Smooth muscle cell (in vitro differentiated cells): ENCODE measurements at regions not wholly inside any gene's neighbourhood (a gene's known extent, or its start where the extent isn't known, plus 50 kb on each side); places are given as distances from the start of the nearest gene placed in this dataset.

ENCODE experiments used
- DNase-seq: peaks from one replicate; lab custom pipeline; 2025; ENCODE audit not compliant: unreplicated experiment; lab: John Stamatoyannopoulos, UW
- H2AFZ ChIP-seq: fragments of 200-600 bp; sonication (generic); 2 replicates; pipeline ENCODE4 v1.6.0; 2016; ENCODE audit warnings: antibody characterized with exemption, low read depth, mild to moderate bottlenecking
- H3F3A ChIP-seq: fragments of 200-600 bp; sonication (generic); 2 replicates; pipeline ENCODE4 v1.6.0; 2017; ENCODE audit warnings: antibody characterized with exemption, low read depth
- H3K27ac ChIP-seq: fragments of 200-600 bp; sonication (generic); 2 replicates; pipeline ENCODE4 v1.5.1; 2016; ENCODE audit warnings: low read depth, mild to moderate bottlenecking
- H3K27me3 ChIP-seq: fragments of 200-600 bp; sonication (generic); 2 replicates; pipeline ENCODE4 v1.6.1; 2016; ENCODE audit warnings: low read depth, mild to moderate bottlenecking
- H3K36me3 ChIP-seq: fragments of 200-600 bp; sonication (generic); 2 replicates; pipeline ENCODE4 v1.5.1; 2016; ENCODE audit warnings: low read depth
- H3K4me1 ChIP-seq: fragments of 200-600 bp; sonication (generic); 2 replicates; pipeline ENCODE4 v1.5.1; 2016; ENCODE audit warnings: low read depth
- H3K4me2 ChIP-seq: fragments of 200-600 bp; sonication (generic); 2 replicates; pipeline ENCODE4 v1.6.0; 2016; ENCODE audit warnings: mild to moderate bottlenecking
- H3K4me3 ChIP-seq: fragments of 200-600 bp; sonication (generic); 2 replicates; pipeline ENCODE4 v1.5.1; 2016; ENCODE audit warnings: mild to moderate bottlenecking
- H3K79me2 ChIP-seq: fragments of 200-600 bp; sonication (generic); 2 replicates; pipeline ENCODE4 v1.6.0; 2016; ENCODE audit warnings: low read depth, mild to moderate bottlenecking
- H3K9ac ChIP-seq: fragments of 200-600 bp; sonication (generic); 2 replicates; pipeline ENCODE4 v1.6.0; 2016; ENCODE audit warnings: low read depth
- H3K9me3 ChIP-seq: fragments of 200-600 bp; sonication (generic); replicated peaks from 2 replicates; pipeline ENCODE4 v1.5.1; 2016; ENCODE audit warnings: low read depth
- H4K20me1 ChIP-seq: fragments of 200-600 bp; sonication (generic); 2 replicates; pipeline ENCODE4 v1.6.0; 2016; ENCODE audit warnings: low read depth
- CTCF ChIP-seq: fragments of 200-600 bp; sonication (generic); IDR thresholded peaks from 2 replicates; pipeline ENCODE4 v1.5.1; 2017; ENCODE audit warnings: borderline replicate concordance, mild to moderate bottlenecking, antibody characterized with exemption; ENCODE audit not compliant: insufficient read depth, poor library complexity, severe bottlenecking
- WGBS: methylation state at CpG from one replicate; pipeline ENCODE4 v1.1.7; 2016; ENCODE audit warnings: low lambda C conversion rate; 5-methylcytosine and 5-hydroxymethylcytosine counted together

- no peak overlapping the region for H3K4me3 ChIP-seq
- DNase-seq, result no peak
- H3F3A ChIP-seq, result no peaks in the 10 kb centered on the region
- no peaks in the 10 kb centered on the region for H3K36me3 ChIP-seq
- no peaks in the 10 kb centered on the region for H3K4me1 ChIP-seq
- H3K9ac ChIP-seq, result no peak overlapping the region
- TF ChIP-seq CTCF, result no peak
- H3K9me3 ChIP-seq, result no peaks in the 10 kb centered on the region
- H3K27me3 ChIP-seq, result no peaks in the 10 kb centered on the region
- H4K20me1 ChIP-seq, result no peaks in the 10 kb centered on the region
- H3K79me2 ChIP-seq, result no peaks in the 10 kb centered on the region
- H3K27ac ChIP-seq, result no peak overlapping the region
- no peak overlapping the region for H3K4me2 ChIP-seq
- H2AFZ ChIP-seq, result no peak overlapping the region
- WGBS, result 97% methylated on average over 1 of the region's 1 CpG
Measured at GRCh38 chr2:216578325-216578724, 54.9 kb upstream of the IGFBP2 start.

GRCh38 chr2:216583147-216583546 lies 50.1 kb upstream of the IGFBP2 start:
- Histone ChIP-seq H3K9me3 (no peaks in the 10 kb centered on the region), H3K27ac (peak overlapping the region; percentile 25), H3K4me2 (no peak overlapping the region), H3K4me3 (no peak overlapping the region), H3K9ac (no peak overlapping the region), H3F3A (no peaks in the 10 kb centered on the region), H3K79me2 (no peaks in the 10 kb centered on the region), H3K27me3 (no peaks in the 10 kb centered on the region), H3K4me1 (no peaks in the 10 kb centered on the region), H2AFZ (no peak overlapping the region), H4K20me1 (no peaks in the 10 kb centered on the region), H3K36me3 (no peaks in the 10 kb centered on the region)
- TF ChIP-seq CTCF, result no peak
- 50% methylated on average over 8 of the region's 8 CpGs for WGBS
- DNase-seq, result no peak
